NCI-H2029 treated with DMSO at 0.1 percent for 48 hours (cell line): ENCODE measurements at regions not wholly inside any gene's neighbourhood (a gene's known extent, or its start where the extent isn't known, plus 50 kb on each side); places are given as distances from the start of the nearest gene placed in this dataset.
"Not testable (repeated sequence)": the region's sequence is repeated elsewhere in the genome, so short reads cannot be mapped to it uniquely, and the experiment has no call there.

ENCODE experiments used
- DNase-seq: peaks from one replicate; lab custom pipeline; 2025; lab: John Stamatoyannopoulos, UW

DNA sequence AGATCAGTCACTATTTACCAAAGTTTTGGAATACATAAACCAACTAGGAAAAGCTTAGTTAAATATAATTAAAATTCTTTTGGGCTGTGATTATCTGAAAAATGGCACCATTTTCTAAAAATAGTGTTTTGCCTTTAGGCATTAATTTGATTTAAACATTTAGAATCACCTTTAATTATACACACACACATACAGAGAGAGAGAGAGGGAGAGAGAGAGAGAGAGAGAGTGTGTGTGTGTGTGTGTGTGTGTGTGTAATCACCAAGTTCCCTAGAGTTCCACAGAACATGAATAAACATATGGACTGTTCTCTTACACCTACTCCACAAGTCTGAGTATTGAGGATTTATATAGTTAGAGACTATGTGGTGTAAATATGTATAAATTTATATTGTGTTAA, 141.2 kb upstream of the ATXN1 start:
- no peak for DNase-seq

DNA sequence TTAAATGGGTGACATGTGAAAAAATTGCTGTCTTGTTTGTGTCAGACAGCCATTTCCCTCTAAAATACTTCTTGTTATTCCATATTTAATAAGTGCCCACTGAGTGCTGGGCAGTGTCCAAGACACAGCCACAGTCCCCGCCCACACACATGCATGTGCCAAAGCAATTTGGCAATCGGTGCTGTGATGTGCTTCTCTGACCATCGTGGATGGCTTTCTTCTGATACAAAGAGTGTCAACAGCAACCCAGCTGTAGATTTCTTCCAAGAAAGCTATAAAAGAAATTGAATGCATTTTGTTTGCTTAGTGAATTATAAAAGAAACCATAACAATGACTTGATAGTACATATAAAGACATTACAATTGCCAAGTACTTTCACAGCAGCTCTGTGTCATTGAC, 140.5 kb upstream of the ATXN1 start:
- no peak for DNase-seq

DNA sequence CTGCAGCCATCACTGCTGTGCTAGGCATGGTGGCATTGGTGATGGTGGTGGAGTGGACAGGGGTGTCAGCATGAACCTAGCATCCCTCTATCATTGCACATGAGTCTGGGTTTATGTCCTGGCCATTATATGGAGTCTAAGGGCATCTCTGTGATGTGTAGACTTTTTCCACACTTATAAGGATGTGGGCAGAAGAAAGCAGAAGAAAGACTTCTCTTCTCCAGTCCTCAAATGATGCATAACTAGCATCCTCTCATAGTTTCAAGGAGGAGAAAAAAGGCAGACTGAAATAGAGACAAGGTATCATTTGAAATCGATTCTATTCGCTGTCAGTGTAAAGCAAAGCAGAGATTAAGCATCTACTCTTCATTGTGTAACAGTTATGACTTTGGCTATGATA, 140.0 kb upstream of the ATXN1 start:
- no peak for DNase-seq

DNA sequence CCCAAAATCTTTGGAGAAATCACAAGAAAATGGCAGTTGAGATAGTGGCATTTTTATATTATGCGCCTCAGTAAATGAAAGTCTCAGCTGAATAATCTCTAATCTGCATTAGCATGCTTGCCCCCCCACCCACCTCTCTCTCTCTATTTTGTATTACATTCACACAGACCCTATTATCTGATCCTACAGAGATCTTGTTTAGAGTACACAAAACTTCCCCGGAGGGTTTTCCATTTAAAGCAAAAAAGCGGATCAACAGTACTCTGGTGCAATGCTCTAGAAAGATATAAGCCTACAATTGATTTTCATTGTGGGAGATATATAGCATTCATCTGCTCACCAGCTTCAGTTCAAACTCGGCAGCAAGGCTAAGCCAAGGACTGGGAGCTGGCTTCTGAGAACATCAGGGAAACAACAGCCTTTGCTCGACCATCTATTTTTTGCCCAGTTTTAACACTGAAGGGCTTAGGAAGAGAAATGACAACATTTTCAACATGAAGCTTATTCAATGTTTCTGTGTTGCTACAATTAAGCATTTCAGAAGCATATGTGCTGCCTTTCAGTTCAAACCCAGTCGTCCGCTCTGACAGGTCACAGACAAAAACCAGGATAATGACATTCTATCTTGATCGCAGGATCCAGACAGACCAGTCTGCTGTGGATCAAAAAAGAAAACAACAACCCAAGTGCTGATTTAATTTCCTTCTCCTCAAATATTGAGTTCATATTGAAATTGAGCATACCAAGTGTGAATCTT, 137.6 kb upstream of the ATXN1 start:
- DNase-seq, result no peak

DNA sequence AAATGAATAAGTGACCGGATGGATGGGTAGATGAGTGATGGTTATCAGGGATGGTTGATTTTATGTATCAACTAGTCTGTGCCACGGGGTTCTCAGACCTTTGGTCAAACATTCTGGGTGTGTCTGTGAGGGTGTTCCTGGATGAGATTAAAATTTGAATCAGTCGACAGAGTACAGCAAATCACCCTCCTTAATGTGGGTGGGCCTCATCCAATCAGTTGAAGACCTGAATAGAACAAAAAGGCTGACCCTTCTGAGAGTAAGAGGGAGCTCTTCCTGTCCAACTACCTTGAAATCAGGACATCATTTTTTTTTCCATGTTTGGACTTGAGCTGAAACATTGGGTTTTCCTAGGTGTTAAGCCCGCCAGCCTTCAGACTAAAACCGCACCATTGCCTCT, 136.4 kb upstream of the ATXN1 start:
- no peak for DNase-seq

DNA sequence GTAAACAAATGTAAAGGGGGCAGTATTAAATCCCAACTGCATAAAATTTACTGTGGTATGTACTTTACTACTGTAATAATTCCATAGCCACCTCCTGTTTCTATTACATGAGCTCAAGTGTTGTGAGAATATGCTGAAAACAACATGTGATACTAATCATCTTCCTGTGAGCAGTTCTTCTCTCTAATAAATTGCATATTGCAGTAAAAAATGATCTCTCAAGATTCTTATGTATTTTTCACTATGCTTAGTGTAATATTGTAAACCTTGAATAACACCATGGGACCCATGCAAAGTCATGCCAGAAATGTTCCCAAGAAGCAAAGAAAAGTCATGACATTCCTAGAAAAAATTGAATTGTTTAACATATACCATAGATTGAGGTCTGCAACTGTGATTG, 133.0 kb upstream of the ATXN1 start:
- no peak for DNase-seq

DNA sequence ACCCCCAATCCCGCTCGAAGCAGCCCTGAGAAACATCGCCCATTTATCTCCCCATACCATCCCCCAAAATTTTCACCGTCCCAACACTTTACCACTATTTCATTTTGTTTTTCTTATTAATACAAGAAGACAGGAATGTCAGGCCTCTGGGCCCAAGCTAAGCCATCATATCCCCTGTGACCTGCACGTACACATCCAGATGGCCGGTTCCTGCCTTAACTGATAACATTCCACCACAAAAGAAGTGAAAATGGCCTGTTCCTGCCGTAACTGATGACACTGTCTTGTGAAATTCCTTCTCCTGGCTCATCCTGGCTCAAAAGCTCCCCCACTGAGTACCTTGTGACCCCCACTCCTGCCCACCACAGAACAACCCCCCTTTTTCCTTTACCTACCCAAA, 129.8 kb upstream of the ATXN1 start:
- not testable (repeated sequence) for DNase-seq

DNA sequence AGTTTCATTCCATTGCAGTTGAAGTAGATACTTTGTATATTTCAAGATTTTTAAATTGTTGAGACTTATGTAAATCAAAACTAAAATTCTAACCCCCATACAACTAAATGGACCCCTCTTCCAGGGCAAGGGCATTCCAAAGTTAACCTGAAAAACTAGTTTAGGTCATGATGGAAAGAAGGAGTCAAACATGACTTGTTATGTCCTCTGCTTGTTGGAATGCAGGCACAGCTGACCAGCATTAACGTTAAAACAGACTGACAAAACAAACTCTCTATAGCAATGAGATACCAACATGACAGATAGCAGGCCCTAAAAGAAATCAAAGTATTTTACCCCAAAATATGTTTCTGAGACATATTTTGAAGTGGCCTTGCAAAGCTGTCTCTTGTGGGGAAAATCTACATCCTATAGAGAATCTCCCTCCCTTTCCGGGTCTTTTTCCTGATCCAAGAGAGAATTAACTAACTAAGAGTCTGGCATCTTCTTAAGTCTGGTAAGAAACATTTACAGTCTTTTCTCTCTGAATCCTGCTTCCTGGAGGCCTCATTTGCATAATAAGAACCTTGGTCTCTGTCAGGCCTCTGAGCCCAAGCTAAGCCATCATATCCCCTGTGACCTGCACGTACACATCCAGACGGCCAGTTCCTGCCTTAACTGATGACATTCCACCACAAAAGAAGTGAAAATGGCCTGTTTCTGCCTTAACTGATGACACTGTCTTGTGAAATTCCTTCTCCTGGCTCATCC, 124.3 kb upstream of the ATXN1 start:
- DNase-seq, result no peak

DNA sequence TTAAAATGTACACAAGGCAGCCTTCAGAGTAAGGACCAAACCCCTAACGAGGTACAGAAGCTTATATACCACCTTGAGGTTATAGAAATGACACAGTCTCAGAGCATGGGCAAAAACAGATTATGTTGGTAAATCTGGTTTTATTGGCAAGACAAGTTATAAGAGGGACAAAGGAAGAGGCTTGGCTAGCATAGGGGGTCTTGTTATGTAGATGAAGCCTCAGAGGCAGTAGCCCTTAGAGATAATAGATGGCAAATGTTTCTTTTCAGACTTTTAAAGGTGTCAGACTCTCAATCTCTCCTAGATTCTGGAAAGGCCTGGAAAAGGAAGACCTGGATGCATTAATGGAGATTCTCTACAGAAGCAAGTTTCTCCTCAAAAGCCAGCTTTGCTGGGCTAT, 123.3 kb upstream of the ATXN1 start:
- no peak for DNase-seq

DNA sequence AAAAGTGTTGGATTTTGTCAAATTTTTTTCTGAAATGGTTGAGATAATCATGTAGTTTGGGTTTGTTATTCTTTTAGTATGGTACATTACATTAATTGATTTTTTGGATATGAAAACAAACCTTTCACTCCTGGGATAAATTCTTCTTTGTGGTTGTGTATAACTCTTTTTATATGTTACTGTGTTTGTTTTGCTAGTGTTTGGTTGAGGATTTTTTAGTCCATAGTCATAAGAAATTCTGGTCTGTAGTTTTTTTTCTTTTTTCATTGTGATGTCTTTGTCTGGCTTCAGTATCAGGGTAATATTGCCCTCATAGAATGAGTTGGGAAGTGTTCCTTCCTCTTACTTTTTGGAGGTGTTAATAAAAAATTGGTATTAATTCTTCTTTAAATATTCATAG, 122.2 kb upstream of the ATXN1 start:
- no peak for DNase-seq

DNA sequence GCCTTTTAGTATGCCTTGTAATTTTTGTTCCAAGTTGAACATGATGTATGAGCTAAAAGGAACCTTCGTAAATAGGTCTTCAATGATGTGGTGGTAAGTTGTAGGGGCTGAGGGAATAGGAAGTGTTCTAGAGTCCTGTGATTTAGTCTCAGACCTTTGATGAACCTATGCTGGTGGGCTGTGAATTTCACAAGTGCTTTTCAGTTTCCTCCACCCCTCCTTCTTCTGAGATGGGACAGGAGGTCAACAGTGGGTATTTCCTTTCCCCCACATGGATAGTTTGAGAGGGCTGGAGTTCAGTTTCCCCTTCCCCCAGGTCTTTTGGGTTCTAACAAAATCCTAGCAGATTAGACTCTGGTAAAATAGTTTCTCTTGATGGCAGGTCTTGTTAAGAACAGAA, 121.0 kb upstream of the ATXN1 start:
- no peak for DNase-seq

DNA sequence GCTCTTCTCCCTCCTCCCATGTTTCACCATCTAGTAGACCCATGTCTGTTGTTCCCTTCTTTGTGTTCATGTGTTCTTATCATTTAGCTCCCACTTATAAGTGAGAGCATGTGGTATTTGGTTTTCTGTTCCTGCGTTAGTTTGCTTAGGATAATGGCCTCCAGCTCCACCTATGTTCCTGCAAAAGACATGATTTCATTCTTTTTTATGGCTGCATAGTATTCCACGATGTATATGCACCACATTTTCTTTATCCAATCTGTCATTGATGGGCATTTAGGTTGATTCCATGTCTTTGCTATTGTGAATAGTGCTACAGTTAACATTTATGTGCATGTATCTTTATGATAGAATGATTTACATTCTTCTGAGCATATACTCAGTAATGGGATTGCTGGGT, 115.6 kb upstream of the ATXN1 start:
- not testable (repeated sequence) for DNase-seq

DNA sequence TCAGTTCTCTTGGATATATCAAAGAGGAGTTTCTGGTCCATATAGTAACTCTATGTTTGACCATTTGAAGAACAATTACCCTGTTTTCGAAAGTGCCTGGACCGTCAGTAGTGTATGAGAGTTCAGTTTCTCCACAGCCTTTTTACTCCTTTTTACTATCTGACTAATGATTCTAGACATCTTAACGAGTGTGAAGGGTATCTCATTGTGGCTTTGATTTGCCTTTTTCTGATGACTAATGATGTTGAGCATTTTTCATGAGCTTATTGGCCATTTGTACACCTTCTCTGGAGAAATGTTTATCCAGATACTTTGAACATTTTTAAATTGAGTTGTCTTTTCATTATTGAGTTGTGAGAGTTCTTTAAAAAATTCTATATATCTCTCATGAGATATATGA, 114.9 kb upstream of the ATXN1 start:
- no peak for DNase-seq

DNA sequence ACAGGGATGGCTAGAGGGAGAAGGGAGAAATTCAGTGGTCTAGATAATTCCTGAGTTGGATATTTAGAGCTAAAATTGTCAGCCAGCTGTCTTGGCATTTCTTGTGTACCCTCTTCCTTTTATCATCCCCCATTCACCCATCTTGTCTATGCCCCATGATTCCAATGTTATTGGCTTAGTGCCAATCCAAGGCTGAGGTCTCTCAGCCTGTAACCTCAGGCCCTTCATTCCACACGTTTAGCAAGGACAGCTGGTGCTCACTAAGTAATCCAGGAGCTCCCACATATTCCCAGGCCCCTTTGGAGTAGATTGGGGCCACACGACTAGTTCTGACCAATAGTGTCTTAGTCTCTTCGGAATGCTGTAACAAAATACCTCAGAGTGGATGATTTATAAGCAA, 112.4 kb upstream of the ATXN1 start:
- no peak for DNase-seq

DNA sequence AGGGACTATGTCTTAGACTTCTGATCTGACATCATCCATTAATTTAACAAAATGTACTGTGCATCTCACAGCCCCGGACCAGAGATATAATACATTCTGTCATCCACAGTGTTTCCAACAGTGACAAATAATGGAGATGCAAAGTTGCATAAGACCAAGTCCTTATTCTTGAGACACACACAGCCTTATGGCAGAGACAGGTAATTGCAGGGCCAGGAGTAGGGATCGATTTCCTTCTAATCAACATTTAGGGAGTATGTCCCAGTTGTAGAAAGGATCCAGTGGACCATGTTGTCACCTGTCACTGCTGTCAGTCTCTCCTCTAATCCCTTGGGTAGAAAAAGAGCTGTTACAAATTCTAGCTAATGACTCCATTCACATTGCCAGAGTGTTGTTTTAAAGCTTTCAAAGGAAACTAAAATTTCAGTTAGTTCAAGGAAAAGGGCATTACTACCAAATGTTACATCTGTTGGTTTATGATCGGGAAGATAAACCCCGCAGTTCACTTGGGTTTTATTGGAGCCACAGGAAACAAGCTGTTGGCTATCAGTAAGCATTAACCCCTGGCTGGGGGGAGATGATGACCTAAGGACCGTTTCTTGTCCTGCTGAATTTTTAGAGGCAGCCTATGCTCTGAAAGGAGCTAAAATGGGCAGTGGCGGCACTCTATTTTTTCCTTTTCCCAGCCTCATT, 111.4 kb upstream of the ATXN1 start:
- DNase-seq, result no peak

DNA sequence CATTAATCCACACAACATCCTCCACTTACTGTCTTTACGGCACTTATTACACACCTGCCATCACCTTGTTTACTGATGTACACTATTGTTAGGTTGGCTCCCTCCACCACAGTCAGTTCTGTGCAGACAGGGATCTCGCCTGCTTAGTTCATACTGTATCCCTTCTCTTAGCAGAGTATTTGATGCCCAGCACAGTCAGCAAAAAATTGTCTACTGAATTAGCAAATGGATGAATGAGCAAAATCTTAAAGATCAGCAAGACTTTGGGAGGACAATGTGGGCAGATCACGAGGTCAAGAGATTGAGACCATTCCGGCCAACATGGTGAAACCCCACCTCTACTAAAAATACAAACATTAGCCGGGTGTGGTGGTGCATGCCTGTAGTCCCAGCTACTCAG, 109.8 kb upstream of the ATXN1 start:
- DNase-seq, result no peak

DNA sequence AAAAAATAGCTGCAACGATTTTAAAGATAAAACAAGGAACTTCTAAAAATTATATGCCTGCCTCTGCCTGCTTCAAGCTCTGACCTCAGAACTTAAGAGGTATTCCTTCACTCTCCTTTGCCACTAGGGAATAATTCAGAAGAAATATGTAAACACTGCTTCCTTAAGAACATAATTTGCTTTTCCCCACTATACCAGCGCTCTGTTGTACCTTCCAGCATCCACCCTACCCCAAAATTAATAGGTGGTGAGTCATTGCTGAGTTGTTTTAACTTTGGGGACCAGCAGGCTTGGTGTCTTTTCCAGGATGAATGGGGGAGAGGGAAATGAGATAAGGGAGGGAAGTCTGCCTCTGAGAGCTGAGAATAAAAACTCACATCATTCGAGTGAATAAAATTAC, 107.7 kb upstream of the ATXN1 start:
- DNase-seq, result no peak

DNA sequence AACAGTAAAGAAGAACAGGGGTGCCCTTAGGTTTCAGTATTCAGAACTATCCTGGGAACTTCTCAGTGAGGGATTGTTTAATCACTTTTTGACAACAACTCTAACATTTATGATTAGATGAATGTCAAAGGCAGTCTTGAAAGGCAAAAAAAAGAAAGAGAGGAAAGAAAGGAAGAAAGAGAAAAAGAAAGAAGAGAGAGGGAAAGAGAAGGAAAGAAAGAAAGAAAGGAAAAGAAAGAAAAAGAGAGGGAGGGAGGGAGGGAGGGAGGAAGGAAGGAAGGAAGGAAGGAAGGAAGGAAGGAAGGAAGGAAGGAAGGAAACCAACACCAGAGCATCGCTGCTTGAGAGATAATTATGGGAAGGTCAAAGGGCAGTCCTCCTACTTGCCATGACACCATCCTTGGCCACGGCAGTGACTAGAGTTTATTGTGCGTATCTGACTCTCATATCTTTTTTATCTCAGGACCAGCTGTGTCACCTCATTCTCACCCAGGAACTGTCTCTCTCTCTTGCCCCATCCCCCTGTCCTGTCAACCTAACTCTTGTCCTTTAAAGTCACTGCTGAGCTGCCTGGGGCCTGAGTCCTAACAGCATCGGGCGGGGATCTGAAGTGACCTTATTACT, 96.8 kb upstream of the ATXN1 start:
- no peak for DNase-seq

DNA sequence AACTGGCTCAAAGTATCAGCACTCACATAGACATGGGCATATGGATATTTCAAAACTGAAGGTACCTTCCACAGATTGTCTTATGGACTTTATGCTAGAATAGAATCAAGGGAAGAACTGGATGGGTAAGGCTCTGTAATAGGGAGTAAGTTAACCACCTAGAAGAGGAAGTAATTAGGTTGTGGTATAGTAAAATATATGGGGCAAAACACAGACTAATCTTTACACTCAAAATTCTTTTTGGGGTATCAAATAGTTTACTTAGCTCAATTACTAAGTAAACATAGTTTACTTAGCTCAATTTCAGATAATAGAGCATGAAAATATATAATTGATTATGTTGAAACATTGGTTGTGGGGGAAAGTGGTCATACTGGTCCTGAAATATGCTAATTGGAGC, 94.2 kb upstream of the ATXN1 start:
- no peak for DNase-seq

DNA sequence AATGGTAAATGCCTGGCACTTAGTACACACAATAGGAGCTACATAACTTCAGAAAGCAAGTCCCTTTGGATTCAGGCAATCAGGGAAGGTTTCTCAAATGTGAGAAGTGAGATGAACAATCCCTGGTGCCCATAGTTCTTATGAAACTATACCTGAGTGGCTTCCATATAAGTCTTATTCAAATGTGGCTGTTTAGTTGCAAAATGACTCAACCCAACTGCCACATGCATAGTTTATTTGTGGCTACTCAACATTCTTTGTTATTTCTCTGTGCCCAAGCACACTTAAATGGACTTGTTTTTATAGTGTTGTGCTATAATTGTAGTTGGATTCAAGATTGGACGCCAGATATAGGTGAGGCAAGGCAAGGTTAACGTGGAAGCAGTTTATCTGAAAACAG, 93.7 kb upstream of the ATXN1 start:
- no peak for DNase-seq

DNA sequence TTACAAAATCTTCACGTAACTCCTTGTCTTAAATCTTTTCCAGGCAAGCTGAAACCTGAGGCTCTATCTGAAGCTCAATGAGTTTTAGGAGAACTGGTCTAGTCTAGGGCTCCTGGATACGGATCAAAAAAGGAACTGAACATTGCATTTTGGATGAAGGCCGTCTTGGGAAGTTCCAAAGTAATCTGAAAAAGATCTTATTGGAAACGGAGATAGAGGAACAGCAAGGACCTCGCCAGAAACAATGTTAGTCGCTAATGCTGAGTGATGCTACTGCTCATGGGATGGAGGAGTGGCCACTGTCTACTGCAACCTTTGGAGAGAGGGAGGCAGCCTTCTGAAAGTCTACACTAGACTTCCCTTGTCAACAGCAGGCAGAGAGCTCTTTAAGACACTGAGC, 91.4 kb upstream of the ATXN1 start:
- DNase-seq, result no peak

DNA sequence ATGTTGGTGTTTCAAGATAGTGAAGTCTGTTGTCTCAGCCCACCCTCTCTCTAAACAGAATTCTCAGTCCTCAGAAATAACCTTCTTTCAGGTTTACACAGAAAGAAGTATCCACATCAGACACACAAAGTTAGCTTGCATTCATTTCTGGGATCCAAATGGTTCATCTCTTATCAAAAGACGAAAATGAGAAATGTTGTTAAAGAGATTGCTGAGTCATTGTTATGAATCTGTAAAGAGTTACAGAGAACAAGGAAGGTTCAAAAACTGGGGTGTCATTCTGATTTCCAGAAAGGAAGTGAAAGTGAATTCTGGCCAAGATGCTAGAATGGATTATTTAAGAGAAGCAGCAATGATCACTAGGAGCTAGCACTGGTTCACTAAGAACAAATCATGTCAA, 90.5 kb upstream of the ATXN1 start:
- DNase-seq, result no peak

DNA sequence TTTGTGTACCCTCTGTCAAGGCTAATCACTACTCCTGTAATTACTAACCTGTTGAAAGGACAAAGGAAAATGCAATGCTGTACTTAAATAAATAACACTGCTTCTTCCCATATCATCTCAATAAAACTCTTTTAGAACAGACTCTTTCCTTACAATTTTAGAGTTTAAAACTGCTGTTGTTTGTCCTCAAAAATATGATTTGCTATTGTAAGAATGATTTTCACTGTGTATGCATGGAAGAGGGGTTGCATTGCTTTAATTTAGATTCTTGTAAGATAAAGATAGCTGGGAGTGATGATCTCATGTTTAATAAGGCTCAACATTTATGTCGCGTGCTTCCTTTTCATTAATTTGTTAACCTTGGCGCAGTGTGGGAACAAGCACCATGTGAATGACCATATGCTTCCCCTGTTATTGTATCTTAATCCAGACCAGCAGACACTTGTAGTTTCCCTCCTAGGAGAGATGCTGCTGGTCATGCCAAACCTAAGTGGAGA, 89.8 kb upstream of the ATXN1 start:
- no peak for DNase-seq
